Ishikawa (cell line): ENCODE measurements at regions not wholly inside any gene's neighbourhood (a gene's known extent, or its start where the extent isn't known, plus 50 kb on each side); places are given as distances from the start of the nearest gene placed in this dataset.

Experiments
- CEBPB ChIP-seq: IDR thresholded peaks from 2 replicates; pipeline ENCODE4 v1.6.1; 2012
- CREB1 ChIP-seq: IDR thresholded peaks from 2 replicates; pipeline ENCODE4 v1.6.1; 2012; ENCODE audit warnings: low read depth
- EGR1 ChIP-seq: IDR thresholded peaks from 2 replicates; pipeline ENCODE4 v1.6.1; 2012
- EP300 ChIP-seq: IDR thresholded peaks from 2 replicates; pipeline ENCODE4 v1.6.1; 2012; ENCODE audit warnings: borderline replicate concordance
- FOXM1 ChIP-seq: IDR thresholded peaks from 2 replicates; pipeline ENCODE4 v1.6.1; 2012; ENCODE audit warnings: low read depth, borderline replicate concordance
- MAX ChIP-seq: IDR thresholded peaks from 2 replicates; pipeline ENCODE4 v1.6.1; 2012
- NFIC ChIP-seq: IDR thresholded peaks from 2 replicates; pipeline ENCODE4 v1.6.1; 2012
- RAD21 ChIP-seq: IDR thresholded peaks from 2 replicates; pipeline ENCODE4 v1.6.1; 2012; ENCODE audit warnings: low read depth
- REST ChIP-seq: IDR thresholded peaks from 2 replicates; pipeline ENCODE4 v1.6.1; 2012; ENCODE audit warnings: low read depth, mild to moderate bottlenecking
- TAF1 ChIP-seq: IDR thresholded peaks from 2 replicates; pipeline ENCODE4 v1.6.1; 2012; ENCODE audit warnings: low read depth, mild to moderate bottlenecking
- TCF12 ChIP-seq: IDR thresholded peaks from 2 replicates; pipeline ENCODE4 v1.6.1; 2012; ENCODE audit warnings: low read depth
- TEAD4 ChIP-seq: IDR thresholded peaks from 2 replicates; pipeline ENCODE4 v1.6.1; 2012
- USF1 ChIP-seq: IDR thresholded peaks from 2 replicates; pipeline ENCODE4 v1.6.1; 2012
- YY1 ChIP-seq: IDR thresholded peaks from 2 replicates; pipeline ENCODE4 v1.6.1; 2012; ENCODE audit warnings: low read depth
- ZBTB7A ChIP-seq: IDR thresholded peaks from 2 replicates; pipeline ENCODE4 v1.6.1; 2012; ENCODE audit warnings: low read depth

- TF ChIP-seq YY1 (no peak), REST (no peak), CREB1 (no peak), USF1 (no peak), FOXM1 (no peak)
Observed at GRCh38 chr10:94213980-94214379, 148.8 kb downstream of the NOC3L start.

GRCh38 chr10:94214481-94214893 is 148.3 kb downstream of the NOC3L start:
- no peak for TF ChIP-seq FOXM1
- no peak for TF ChIP-seq ZBTB7A
- no peak for TF ChIP-seq TAF1
- TF ChIP-seq CREB1: no peak
- no peak for TF ChIP-seq RAD21
- TF ChIP-seq TCF12: no peak
- no peak for TF ChIP-seq MAX
- no peak for TF ChIP-seq NFIC
- no peak for TF ChIP-seq EGR1
- TF ChIP-seq TEAD4: no peak
- TF ChIP-seq REST: no peak
- TF ChIP-seq EP300: no peak
- no peak for TF ChIP-seq USF1
- TF ChIP-seq YY1: no peak
- TF ChIP-seq CEBPB: no peak

- TF ChIP-seq CEBPB (no peak), EGR1 (no peak), REST (no peak), YY1 (no peak), TEAD4 (no peak), TAF1 (no peak), TCF12 (no peak), USF1 (no peak), ZBTB7A (no peak), RAD21 (no peak), CREB1 (no peak), NFIC (no peak), MAX (no peak), EP300 (no peak), FOXM1 (no peak)
Observed at GRCh38 chr10:94216201-94216600, 146.5 kb downstream of the NOC3L start.

GRCh38 chr10:94217411-94217810 is 145.3 kb downstream of the NOC3L start:
- no peak for TF ChIP-seq CREB1
- TF ChIP-seq NFIC: no peak
- no peak for TF ChIP-seq ZBTB7A
- no peak for TF ChIP-seq YY1
- TF ChIP-seq MAX: no peak
- TF ChIP-seq CEBPB: no peak
